ENCODE measurements at regions not wholly inside any gene's neighbourhood (a gene's known extent, or its start where the extent isn't known, plus 50 kb on each side); places are given as distances from the start of the nearest gene placed in this dataset.

DNA sequence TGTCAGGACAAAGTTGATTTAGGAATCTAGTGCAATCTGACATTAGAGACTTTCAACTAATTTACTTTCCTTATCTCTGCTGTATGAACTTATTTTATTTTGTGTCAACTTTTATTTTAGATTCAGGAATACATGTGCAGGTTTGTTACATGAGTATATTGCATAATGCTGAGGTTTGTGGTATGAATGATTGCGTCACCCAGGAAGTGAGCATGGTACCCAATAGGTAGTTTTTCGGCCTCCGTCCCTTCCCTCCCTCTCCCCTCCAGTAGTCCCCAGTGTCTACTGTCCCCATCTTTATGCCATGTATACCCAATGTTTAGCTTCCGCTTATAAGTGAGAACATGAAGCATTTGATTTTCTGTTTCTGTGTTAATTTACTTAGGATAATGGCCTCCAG is 68.7 kb upstream of the TEX13D start:
- TF ChIP-seq POLR2A (IDR thresholded peaks at IDR 0.05) = no peak
- TF ChIP-seq, protein P1, sequence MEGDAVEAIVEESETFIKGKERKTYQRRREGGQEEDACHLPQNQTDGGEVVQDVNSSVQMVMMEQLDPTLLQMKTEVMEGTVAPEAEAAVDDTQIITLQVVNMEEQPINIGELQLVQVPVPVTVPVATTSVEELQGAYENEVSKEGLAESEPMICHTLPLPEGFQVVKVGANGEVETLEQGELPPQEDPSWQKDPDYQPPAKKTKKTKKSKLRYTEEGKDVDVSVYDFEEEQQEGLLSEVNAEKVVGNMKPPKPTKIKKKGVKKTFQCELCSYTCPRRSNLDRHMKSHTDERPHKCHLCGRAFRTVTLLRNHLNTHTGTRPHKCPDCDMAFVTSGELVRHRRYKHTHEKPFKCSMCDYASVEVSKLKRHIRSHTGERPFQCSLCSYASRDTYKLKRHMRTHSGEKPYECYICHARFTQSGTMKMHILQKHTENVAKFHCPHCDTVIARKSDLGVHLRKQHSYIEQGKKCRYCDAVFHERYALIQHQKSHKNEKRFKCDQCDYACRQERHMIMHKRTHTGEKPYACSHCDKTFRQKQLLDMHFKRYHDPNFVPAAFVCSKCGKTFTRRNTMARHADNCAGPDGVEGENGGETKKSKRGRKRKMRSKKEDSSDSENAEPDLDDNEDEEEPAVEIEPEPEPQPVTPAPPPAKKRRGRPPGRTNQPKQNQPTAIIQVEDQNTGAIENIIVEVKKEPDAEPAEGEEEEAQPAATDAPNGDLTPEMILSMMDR (IDR thresholded peaks at IDR 0.05 in 4 of 5, conservative IDR thresholded peaks at IDR 0.05 in 1 of 5) = no peak

Measured in gastrocnemius medialis (tissue), 4 donors.